Left lung (tissue), 4 donors: ENCODE measurements at regions not wholly inside any gene's neighbourhood (a gene's known extent, or its start where the extent isn't known, plus 50 kb on each side); places are given as distances from the start of the nearest gene placed in this dataset.

Experiments
- ATAC-seq: fragments of 200-7000 bp; cut with Tn5 transposase; one replicate; pipeline ENCODE4 v1.9.1; 2020; ENCODE audit warnings: moderate library complexity
- DNase-seq, 4 donors: peaks; one replicate each; pipeline ENCODE4 v3.0.0-alpha.2; 2013 to 2020
- H3K27ac ChIP-seq, 2 donors: fragments of 200-600 bp; sonication (generic) in 1 of 2; one replicate each; pipeline versions ENCODE4 v1.5.0 to v1.8.0; 2020 to 2021
- H3K27me3 ChIP-seq, 2 donors: fragments of 200-600 bp; sonication (generic) in 1 of 2; one replicate each; pipeline versions ENCODE4 v1.5.0 to v1.8.0; 2020 to 2021
- H3K36me3 ChIP-seq, 2 donors: fragments of 200-600 bp; sonication (generic) in 1 of 2; one replicate each; pipeline versions ENCODE4 v1.5.0 to v1.8.0; 2020 to 2021
- H3K4me1 ChIP-seq, 2 donors: fragments of 200-600 bp; one replicate each; pipeline ENCODE4 v1.8.0; 2021
- H3K4me3 ChIP-seq, 2 donors: fragments of 200-600 bp; sonication (generic) in 1 of 2; one replicate each; pipeline versions ENCODE4 v1.5.0 to v1.8.0; 2020 to 2021; ENCODE audit warnings: mild to moderate bottlenecking in 1 of 2
- H3K9me3 ChIP-seq, 2 donors: fragments of 200-600 bp; sonication (generic) in 1 of 2; one replicate each; pipeline versions ENCODE4 v1.5.0 to v1.8.0; 2020 to 2021
- intact Hi-C, 2 donors: fragments of 100-400 bp; cut with DNase I; formaldehyde crosslinking; loops; one replicate each; pipeline versions ENCODE4 v1.11.2 to v1.14.2; 2022
- TF ChIP-seq, protein P1 (sequence below), 2 donors: fragments of 200-600 bp; sonication (generic) in 1 of 2; IDR thresholded peaks; one replicate each; pipeline versions ENCODE4 v1.5.0 to v1.8.0; 2021; ENCODE audit warnings: antibody characterized with exemption in 2 of 2
- donor health status: DM: no; HTN: yes; CAD: no.
- donor health status: DM: no; HTN: no; CAD: no.

GRCh38 chr12:24246934-24247333 is 297.5 kb upstream of the SOX5 start:
- intact Hi-C loops: no loop called here
- TF ChIP-seq, protein P1, sequence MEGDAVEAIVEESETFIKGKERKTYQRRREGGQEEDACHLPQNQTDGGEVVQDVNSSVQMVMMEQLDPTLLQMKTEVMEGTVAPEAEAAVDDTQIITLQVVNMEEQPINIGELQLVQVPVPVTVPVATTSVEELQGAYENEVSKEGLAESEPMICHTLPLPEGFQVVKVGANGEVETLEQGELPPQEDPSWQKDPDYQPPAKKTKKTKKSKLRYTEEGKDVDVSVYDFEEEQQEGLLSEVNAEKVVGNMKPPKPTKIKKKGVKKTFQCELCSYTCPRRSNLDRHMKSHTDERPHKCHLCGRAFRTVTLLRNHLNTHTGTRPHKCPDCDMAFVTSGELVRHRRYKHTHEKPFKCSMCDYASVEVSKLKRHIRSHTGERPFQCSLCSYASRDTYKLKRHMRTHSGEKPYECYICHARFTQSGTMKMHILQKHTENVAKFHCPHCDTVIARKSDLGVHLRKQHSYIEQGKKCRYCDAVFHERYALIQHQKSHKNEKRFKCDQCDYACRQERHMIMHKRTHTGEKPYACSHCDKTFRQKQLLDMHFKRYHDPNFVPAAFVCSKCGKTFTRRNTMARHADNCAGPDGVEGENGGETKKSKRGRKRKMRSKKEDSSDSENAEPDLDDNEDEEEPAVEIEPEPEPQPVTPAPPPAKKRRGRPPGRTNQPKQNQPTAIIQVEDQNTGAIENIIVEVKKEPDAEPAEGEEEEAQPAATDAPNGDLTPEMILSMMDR (IDR thresholded peaks at IDR 0.05): no peak
- Histone ChIP-seq H3K4me1 (no peaks in the 10 kb centered on the region), H3K4me3 (no peak overlapping the region), H3K27me3 (no peaks in the 10 kb centered on the region), H3K9me3 (no peaks in the 10 kb centered on the region), H3K36me3 (no peaks in the 10 kb centered on the region), H3K27ac (no peak overlapping the region)
- no peak for DNase-seq
- ATAC-seq: no peak

DNA sequence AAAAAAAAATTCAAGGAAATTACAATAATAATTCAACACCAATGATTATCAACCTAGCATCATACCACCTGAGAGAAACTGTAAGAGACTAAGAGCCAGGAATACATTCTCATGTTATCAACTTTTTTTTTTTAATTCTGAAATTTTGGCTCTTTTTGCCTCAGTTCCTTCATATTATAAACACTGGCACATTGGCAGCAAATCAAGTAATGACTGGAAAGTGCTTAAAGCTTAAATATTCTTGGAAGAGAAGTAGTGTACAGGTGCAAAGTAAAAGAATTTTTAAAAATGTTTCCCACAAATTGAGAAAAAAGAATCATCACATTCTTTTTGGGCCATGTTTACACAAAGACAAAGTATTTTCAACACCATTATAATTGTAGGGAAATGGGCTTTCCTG is 296.9 kb upstream of the SOX5 start:
- no peak for ATAC-seq

DNA sequence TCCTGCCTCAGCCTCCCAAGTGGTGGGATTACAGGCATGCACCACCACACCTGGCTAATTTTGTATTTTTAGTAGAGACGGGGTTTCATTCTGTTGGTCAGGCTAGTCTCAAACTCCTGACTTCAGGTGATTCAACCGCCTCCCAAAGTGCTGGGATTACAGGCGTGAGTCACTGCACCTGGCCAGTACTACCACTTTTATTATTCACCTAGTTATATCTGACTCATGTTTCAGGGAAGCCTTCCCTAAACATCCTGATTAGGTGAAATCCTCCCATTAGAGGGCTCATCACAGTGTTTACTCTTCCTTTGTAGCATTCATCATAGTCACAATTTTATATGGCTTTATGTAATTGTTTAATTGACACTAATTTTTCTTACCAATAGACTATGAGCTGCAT is 295.3 kb upstream of the SOX5 start:
- DNase-seq: no peak
- no peaks in the 10 kb centered on the region for H3K36me3 ChIP-seq
- intact Hi-C loops: no loop called here
- ATAC-seq: no peak
- H3K4me3 ChIP-seq: no peak overlapping the region
- no peaks in the 10 kb centered on the region for H3K9me3 ChIP-seq
- TF ChIP-seq, protein P1 (IDR thresholded peaks at IDR 0.05): no peak
- no peaks in the 10 kb centered on the region for H3K27me3 ChIP-seq
- H3K4me1 ChIP-seq: no peaks in the 10 kb centered on the region
- no peak overlapping the region for H3K27ac ChIP-seq

More for the DNA sequence above, 296.9 kb upstream of the SOX5 start:
- H3K4me3 ChIP-seq: no peak overlapping the region
- no peaks in the 10 kb centered on the region for H3K27me3 ChIP-seq
- H3K4me1 ChIP-seq: no peaks in the 10 kb centered on the region
- no peaks in the 10 kb centered on the region for H3K36me3 ChIP-seq
- DNase-seq: no peak
- no peaks in the 10 kb centered on the region for H3K9me3 ChIP-seq
- H3K27ac ChIP-seq: no peak overlapping the region
- TF ChIP-seq, protein P1 (IDR thresholded peaks at IDR 0.05): no peak
- intact Hi-C loops: no loop called here

- intact Hi-C loops: no loop called here
- Histone ChIP-seq H3K9me3 (no peaks in the 10 kb centered on the region), H3K4me1 (no peaks in the 10 kb centered on the region), H3K36me3 (no peaks in the 10 kb centered on the region), H3K27me3 (no peaks in the 10 kb centered on the region), H3K27ac (no peak overlapping the region), H3K4me3 (no peak overlapping the region)
- DNase-seq: no peak
- ATAC-seq: no peak
- TF ChIP-seq, protein P1 (IDR thresholded peaks at IDR 0.05): no peak
Measured at GRCh38 chr12:24244231-24244630, 294.8 kb upstream of the SOX5 start.

GRCh38 chr12:24240707-24241106 is 291.2 kb upstream of the SOX5 start:
- TF ChIP-seq, protein P1 (IDR thresholded peaks at IDR 0.05): no peak
- intact Hi-C loops: no loop called here
- Histone ChIP-seq H3K36me3 (no peaks in the 10 kb centered on the region), H3K4me3 (no peak overlapping the region), H3K9me3 (no peaks in the 10 kb centered on the region), H3K27ac (no peak overlapping the region), H3K4me1 (no peaks in the 10 kb centered on the region), H3K27me3 (no peaks in the 10 kb centered on the region)
- ATAC-seq: no peak
- no peak for DNase-seq
